DND-41 (cell line): ENCODE measurements at regions not wholly inside any gene's neighbourhood (a gene's known extent, or its start where the extent isn't known, plus 50 kb on each side); places are given as distances from the start of the nearest gene placed in this dataset.

Experiments
- ATAC-seq: fragments of 200-7000 bp; cut with Tn5 transposase; 3 replicates; pipeline ENCODE4 v1.9.1; 2021; ENCODE audit warnings: low read depth; ENCODE audit not compliant: insufficient read depth
- DNase-seq: peaks from one replicate; pipeline ENCODE4 v3.0.0-alpha.2; 2020
- H2AFZ ChIP-seq: 2 replicates; pipeline ENCODE4 v1.6.0; 2012; ENCODE audit warnings: low read depth, low read length
- H3K27ac ChIP-seq: 2 replicates; pipeline ENCODE4 v1.5.1; 2012; ENCODE audit warnings: low read length, inconsistent platforms
- H3K27me3 ChIP-seq: fragments of 200-600 bp; sonication (generic); 2 replicates; pipeline ENCODE4 v1.6.0; 2012; ENCODE audit warnings: low read length, mild to moderate bottlenecking, inconsistent platforms; ENCODE audit not compliant: insufficient read depth, poor library complexity
- H3K36me3 ChIP-seq: 2 replicates; pipeline ENCODE4 v1.5.1; 2012; ENCODE audit warnings: low read length, inconsistent platforms; ENCODE audit not compliant: insufficient read depth
- H3K4me1 ChIP-seq: 2 replicates; pipeline ENCODE4 v1.5.1; 2012; ENCODE audit warnings: mild to moderate bottlenecking, low read length; ENCODE audit not compliant: insufficient read depth
- H3K4me2 ChIP-seq: 2 replicates; pipeline ENCODE4 v1.6.0; 2012; ENCODE audit warnings: mild to moderate bottlenecking, moderate library complexity, low read length, inconsistent platforms; ENCODE audit not compliant: insufficient read depth
- H3K4me3 ChIP-seq, 2 experiments: fragments of 200-600 bp in 1 of 2; shearing (Covaris generic) in 1 of 2; 2 replicates each; pipeline ENCODE4 v1.5.1; 2012 to 2016; ENCODE audit warnings: inconsistent platforms in 2 of 2, low read length in 2 of 2, mild to moderate bottlenecking in 2 of 2, low read depth in 1 of 2, moderate library complexity in 1 of 2
- H3K79me2 ChIP-seq: 2 replicates; pipeline ENCODE4 v1.6.0; 2012; ENCODE audit warnings: low read length, inconsistent platforms; ENCODE audit not compliant: insufficient read depth
- H3K9ac ChIP-seq: 2 replicates; pipeline ENCODE4 v1.6.0; 2012; ENCODE audit warnings: low read depth, mild to moderate bottlenecking, inconsistent platforms, low read length, moderate library complexity
- H3K9me3 ChIP-seq: 2 replicates; pipeline ENCODE4 v1.5.1; 2012; ENCODE audit warnings: low read length, moderate library complexity, mild to moderate bottlenecking, inconsistent platforms; ENCODE audit not compliant: insufficient read depth, severe bottlenecking
- H4K20me1 ChIP-seq: 2 replicates; pipeline ENCODE4 v1.6.0; 2012; ENCODE audit warnings: low read length; ENCODE audit not compliant: insufficient read depth
- CTCF ChIP-seq: IDR thresholded peaks from 2 replicates; pipeline ENCODE4 v1.5.1; 2012; ENCODE audit warnings: borderline replicate concordance, low read length, moderate library complexity, mild to moderate bottlenecking; ENCODE audit not compliant: poor library complexity, severe bottlenecking; ENCODE audit errors: extremely low read depth
- EZH2 ChIP-seq: IDR thresholded peaks from 3 replicates; pipeline ENCODE4 v1.6.1; 2012; ENCODE audit warnings: borderline replicate concordance, low read depth, mild to moderate bottlenecking, moderate library complexity, low read length, inconsistent platforms; ENCODE audit not compliant: severe bottlenecking

GRCh38 chr1:217106231-217106901 lies 383.1 kb upstream of the ESRRG start:
- Histone ChIP-seq H4K20me1 (no peaks in the 10 kb centered on the region), H3K9me3 (no peaks in the 10 kb centered on the region), H3K27ac (no peak overlapping the region), H3K9ac (no peak overlapping the region), H3K4me2 (no peak overlapping the region), H3K79me2 (no peaks in the 10 kb centered on the region), H3K27me3 (no peaks in the 10 kb centered on the region), H2AFZ (no peak overlapping the region), H3K4me3 (no peak overlapping the region), H3K4me1 (no peaks in the 10 kb centered on the region), H3K36me3 (no peaks in the 10 kb centered on the region)
- TF ChIP-seq CTCF (no peak), EZH2 (no peak)
- no peak for ATAC-seq
- no peak for DNase-seq

- no peak overlapping the region for H3K9ac ChIP-seq
- H2AFZ ChIP-seq: no peak overlapping the region
- DNase-seq (no peak), ATAC-seq (no peak)
- no peaks in the 10 kb centered on the region for H3K4me1 ChIP-seq
- no peaks in the 10 kb centered on the region for H3K36me3 ChIP-seq
- H3K9me3 ChIP-seq: no peaks in the 10 kb centered on the region
- no peaks in the 10 kb centered on the region for H3K27me3 ChIP-seq
- no peak overlapping the region for H3K4me2 ChIP-seq
- no peaks in the 10 kb centered on the region for H4K20me1 ChIP-seq
- H3K79me2 ChIP-seq: no peaks in the 10 kb centered on the region
- H3K4me3 ChIP-seq: no peak overlapping the region
- H3K27ac ChIP-seq: no peak overlapping the region
- TF ChIP-seq CTCF (no peak), EZH2 (no peak)
Observed at GRCh38 chr1:217105437-217105836, 382.2 kb upstream of the ESRRG start.

GRCh38 chr1:217097819-217098218 lies 374.6 kb upstream of the ESRRG start:
- H3K36me3 ChIP-seq: no peaks in the 10 kb centered on the region
- no peak overlapping the region for H3K27ac ChIP-seq
- no peaks in the 10 kb centered on the region for H3K9me3 ChIP-seq
- H3K4me3 ChIP-seq: no peak overlapping the region
- no peak overlapping the region for H3K4me2 ChIP-seq
- ATAC-seq (no peak), DNase-seq (no peak)
- no peak overlapping the region for H3K9ac ChIP-seq
- no peaks in the 10 kb centered on the region for H3K4me1 ChIP-seq
- no peaks in the 10 kb centered on the region for H3K27me3 ChIP-seq
- no peaks in the 10 kb centered on the region for H4K20me1 ChIP-seq
- H2AFZ ChIP-seq: no peak overlapping the region
- H3K79me2 ChIP-seq: no peaks in the 10 kb centered on the region
- TF ChIP-seq CTCF (no peak), EZH2 (no peak)
